GM19468 (cell line): ENCODE measurements at regions not wholly inside any gene's neighbourhood (a gene's known extent, or its start where the extent isn't known, plus 50 kb on each side); places are given as distances from the start of the nearest gene placed in this dataset.

Experiments used
- ATAC-seq: cut with Tn5 transposase; IDR thresholded peaks from one replicate; pipeline ENCODE4 v1.9.1; 2021; ENCODE audit warnings: mild to moderate bottlenecking, moderate library complexity, moderate number of reproducible peaks; ENCODE audit not compliant: unreplicated experiment; ENCODE audit errors: extremely low read depth

DNA sequence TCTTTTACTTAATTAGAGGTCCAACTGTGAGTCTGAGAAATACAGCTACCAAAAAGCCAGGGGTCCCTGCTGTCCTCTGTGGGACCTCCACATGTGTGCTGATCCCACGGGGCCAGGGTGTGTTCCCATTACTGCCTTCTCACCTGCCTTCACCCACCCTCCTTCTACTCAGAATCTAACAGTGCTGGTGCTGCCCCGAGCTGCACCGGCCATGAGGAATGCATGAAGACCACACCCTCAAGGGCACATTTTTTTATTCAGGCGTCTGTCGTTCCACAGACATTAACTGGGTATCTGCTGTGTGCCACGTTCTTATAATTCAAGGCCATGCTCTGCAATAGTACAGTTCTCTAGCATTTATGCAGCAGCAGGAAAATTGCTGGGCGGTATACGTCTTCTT lies 188.5 kb upstream of the PFKP start:
- no peak for ATAC-seq

DNA sequence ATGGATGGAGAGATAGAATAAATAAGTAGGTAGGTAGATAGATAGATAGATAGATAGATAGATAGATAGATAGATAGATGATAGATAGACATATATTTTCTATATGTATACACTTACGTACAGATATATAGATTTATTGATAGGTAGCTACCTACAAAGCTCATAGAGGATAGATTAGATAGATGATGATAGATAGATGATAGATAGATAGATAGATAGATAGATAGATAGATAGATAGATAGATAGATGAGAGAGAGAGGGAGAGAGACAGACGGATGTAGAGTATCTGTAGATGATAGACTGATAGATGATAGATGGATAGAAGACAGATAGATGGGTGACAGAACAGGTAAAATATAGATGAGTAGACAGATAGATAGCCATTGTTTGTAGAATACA lies 191.3 kb upstream of the PFKP start:
- no peak for ATAC-seq

DNA sequence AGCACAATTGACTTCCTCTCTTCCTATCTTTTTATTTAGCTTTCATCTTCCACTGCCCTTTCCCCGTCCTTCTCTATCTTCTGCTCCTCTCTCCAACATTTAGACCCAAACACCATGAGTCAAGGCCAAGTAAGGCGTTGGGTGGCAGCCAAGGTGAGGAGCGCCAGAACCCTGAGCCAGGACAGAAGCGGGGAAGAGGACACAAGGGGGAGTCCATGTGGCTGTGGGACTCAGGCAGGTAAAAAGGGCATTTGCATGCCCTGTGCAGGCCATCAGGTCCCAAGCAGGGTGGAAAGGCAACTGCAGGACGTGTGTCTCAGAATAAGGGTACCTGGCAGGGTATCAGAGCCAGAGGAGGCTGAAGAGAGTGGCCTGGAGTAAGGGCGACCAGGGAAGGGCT lies 192.4 kb upstream of the PFKP start:
- no peak for ATAC-seq

DNA sequence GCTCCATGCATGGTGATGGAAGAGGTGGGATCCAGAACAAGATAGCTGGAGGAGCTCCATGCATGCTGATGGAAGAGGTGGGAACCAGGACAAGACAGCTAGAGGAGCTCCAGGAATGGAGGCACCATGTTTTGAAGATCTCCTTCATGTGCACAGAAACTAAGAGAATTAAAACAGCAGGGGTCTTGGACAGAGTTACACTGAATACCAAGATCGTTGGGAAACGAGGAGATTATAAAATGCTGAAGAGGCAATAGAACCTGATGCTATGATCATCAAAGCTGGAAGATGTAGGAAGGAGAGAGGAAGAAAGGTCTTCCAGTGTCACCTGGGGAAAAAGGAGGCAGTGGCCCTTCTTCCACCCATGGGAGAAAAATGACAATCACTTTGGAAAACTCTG lies 193.6 kb upstream of the PFKP start:
- ATAC-seq, result no peak

DNA sequence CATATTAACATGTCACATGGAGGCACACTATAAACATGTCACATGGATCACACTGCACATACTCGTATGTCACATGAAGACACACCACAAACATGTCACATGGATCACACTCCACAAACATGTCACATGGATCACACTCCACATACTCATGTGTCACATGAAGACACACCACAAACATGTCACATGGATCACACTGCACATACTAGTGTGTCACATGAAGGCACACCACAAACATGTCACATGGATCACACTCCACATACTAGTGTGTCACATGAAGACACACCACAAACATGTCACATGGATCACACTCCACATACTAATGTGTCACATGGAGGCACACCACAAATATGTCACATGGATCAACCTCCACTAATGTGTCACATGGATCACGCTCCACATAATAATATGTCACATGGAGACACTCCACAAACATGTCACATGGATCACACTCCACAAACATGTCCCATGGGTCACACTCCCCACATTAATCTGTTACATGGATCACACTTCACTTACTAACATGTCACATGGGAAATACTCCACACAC lies 195.6 kb upstream of the PFKP start:
- no peak for ATAC-seq

DNA sequence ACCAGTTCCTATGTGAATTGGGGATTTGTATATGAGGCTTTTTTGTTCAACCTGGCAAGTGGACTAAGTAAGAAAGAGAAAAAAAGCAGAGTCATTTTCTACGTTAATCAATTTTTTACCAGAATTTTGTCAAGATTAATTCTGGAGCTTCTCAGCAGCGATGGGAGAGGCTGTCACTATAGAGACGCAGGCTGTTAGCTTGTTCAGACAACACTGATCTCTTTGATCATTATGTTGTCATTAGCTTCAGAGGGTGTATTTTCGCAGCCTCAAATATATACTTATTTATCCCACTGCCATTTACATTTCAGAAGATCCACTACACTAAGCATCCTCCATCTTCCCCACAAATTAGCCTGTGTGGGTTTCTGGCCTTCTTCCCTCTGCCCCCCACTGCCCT lies 196.7 kb upstream of the PFKP start:
- no peak for ATAC-seq

DNA sequence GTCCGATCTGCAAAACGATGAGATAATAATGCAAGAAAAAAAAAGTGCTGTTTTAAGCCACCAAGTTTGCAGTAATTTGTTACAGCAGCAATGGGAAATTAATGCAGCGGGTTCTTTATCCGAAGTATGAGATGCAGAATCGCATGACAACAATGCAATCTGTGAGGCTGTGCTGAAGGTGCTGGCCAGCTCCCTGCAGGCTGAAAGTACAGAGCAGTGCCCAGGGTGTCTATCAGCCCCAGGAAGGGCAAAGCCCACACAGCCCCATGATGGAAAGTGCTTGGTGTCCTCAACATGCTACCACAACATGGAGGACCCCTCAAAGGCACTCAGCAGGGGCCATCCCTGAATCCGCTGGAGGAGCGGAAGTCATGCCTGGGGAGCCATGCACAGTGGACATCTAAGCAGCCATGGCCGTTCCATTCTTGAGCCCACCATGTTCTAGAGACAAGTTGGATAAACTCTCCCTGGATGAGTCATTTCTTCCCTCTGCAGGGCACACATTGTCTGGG lies 199.5 kb upstream of the PFKP start:
- no peak for ATAC-seq

DNA sequence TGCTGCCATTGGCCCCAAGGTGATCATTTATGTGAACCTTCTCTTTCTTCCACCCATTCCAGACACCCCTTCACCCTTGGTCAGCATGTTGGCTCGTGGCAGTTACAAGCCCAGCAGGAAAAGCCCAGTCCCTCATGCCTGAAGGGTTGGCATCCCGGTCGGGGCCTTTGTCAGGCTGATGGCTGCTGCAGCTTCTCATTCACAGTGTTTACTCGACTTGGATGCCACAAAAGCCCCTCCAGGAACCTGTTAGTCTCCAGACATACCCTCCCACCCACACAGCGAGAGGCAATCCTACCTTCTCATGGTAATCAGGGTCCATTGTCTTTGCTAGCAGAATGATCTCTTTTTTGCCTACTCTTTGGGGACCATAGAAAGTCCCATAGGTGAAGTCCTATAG lies 200.8 kb upstream of the PFKP start:
- no peak for ATAC-seq

DNA sequence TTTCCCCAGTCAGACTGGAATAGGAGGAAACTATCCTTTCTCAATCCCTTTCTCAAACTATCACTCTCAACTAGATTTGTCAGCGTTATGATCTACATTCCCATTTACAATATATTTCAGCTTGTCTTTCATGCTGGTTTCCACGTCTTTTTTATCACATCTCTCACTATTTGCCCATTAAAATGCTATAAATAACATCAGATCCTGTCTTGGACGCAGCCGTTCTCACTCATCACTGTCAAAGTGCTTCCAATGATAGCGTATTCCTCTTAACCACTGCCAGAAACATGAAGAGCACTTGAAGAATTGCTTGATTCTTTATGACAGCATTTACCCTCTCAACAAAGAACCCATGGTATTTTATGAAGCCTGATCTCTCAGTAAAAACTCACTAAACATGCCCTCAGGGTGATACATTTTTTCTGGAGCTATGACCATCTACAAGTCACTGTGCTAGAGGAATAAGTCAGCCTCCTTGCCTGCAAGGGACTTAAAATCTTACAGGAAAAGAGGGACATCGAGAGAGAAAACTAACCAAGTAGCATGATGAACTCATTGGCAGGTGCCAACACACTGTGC lies 205.6 kb upstream of the PFKP start:
- no peak for ATAC-seq

DNA sequence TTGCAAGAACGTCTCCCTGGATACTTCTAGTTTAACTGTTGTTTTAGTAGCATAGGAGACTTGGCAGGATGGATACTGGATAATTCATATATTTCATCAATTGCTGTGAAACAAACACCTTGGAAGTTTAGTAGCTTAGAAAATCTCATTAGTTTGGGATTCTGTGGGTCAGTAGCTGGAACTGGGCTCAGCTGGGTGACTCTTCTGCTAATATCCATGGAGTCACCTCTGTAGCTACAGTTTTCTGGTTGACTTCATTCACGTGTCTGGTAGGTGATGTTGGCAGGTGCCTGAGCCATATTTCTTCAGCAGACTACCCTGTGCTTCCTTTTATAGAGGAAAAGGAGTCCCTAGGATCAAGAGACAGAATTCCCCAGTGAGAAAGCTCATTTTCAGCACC lies 208.9 kb upstream of the PFKP start:
- no peak for ATAC-seq

DNA sequence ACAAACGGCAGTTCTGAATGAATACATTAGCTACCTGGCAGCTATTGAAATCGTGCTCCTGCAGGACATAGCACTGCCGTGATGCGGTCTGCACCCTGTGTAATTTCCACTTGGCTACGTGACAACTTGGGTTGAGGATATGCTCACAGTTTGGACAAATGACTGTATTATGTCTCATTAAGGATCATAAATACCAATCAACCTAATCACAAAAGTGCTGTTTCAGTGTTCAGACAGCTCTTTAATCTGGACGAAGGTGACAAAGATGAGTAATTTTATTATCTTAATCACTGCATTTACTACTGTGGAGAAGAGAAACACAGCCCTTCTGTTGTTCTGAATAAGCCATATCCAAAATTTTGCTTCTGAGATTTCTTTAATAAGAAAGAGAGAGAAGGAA lies 210.8 kb upstream of the PFKP start:
- ATAC-seq, result no peak

DNA sequence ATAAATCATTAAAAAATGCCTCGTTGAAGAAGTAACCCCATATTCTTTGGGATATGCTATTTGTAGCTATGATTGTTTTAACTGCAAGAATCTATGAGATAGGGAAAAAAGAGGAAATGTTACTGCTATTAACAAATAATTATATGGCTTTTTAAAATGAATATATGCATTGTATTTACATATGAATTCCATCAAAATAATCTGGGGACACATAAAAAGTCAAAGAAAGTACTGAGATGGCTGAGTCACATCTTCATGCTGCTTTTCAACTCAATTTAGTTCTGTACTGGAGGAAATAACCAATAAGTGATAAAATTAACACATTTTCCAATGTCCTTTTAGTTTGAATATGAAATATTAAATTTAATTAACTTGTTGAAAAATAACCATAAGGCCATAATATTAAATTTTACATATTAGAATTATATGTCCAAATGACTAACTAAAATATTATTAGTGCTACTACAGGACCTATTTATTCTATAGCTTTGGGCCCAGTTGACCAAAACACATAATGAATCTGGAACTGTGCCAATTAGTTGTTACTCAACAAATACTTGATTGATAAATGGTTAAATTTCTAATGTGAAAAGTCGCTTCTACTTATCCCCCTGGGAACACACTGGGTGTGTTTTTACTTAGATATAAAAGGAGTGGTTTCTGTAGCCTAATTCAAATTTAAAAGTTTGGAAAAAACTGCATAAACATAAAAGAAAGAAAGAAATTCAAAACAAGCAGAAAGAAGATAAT lies 214.6 kb upstream of the PFKP start:
- no peak for ATAC-seq

DNA sequence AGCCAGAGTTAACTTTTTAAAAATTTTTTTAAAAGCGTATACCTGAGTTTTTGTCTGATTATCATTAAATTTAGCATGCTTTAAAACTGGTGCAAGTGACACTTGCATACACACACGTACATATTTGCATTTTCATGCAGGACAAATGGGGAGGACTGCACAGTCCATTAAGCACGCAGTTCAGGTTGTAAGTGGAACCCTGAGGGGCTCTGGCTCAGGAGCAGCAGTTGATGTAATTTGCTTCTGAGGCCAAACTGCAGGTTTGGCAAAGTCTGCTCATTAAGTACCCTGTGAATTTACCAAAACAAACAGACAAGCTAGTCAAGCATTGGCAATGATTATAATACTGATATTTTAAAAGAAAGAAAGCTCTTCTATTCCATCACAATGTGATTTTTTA lies 215.8 kb upstream of the PFKP start:
- ATAC-seq, result no peak

DNA sequence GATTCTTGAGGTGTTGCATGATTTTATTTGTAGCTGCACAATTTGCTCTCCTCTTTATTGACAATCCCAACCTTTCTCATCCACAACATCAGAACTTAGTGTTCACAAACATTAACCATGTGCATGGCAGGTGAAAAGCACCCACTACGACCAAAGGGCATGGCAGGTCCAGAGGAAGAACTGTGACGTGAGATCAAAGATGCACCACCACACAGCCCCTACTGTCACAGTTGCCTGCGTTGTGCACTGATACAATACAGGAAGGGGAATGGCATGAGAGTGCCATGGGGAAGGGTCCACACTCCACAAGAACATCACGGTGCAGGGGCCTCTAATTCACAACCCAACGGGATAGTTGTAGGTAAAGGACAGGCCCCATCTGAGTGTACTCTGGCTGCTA lies 217.1 kb upstream of the PFKP start:
- ATAC-seq, result no peak

DNA sequence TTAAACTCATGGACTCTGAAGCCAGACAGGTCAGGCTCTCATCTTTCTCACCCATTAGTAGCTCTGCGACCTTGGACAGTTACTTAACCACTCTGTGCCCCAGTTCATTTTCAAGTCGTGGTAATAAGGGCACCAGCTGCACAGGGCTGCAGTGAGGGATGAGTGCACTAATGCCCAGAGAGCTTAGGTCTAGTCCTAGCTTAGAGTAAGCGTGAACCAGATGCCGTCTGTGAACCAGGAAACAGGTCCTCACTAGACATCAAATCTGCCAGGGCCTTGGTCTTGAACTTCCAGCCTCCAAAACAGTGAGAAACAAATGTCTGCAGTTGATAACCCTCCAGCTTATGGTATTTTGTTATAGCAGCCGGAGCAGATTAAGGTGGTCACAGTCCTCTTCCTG lies 222.4 kb upstream of the PFKP start:
- no peak for ATAC-seq

DNA sequence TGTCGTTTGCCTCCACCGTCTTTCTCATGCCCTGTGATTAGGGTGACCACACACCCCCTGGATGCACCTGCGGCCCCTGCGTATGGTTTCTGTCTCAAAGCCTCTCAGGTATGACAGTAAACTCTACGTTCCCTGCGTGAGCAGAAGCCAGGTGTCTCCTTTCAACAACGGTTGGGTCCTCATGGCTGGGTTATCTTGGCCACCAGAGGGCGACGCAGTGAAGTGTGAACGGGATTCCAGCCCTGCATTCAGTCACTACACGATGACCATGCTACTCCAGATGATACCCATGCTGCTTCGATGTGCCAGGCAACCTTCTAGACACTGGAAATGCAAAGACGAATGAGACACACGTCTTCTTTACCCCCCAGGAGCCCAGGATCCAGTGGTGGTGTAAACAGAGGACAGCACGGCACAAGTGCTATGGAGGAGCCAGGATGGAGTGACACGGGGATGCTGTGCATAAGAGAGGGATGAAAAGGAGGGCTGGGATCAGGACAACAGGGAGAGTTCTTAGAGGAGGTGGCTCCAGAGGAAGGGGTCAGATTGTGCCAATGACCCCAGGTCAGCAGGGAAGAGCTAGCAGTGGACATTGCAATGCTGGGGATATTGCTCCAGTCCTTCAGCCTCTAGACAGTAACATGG lies 228.1 kb upstream of the PFKP start:
- no peak for ATAC-seq

DNA sequence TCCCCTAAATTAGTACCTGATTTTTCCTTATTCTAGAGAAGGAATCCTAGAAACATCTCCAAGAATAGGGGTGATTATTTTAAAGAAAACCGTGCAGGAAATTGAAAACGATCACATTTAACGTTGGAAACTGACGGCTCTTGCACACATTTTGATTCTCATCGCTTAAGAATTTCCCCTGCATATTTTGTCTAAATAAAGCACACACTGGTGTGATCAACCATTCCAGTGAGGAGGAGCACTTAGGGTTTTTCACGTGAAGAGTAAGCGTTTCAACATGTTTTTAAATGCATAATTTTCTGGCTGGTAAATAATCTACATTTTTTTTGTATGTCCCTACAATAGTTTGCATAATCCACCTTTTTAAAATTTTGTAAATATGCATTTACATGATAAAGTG lies 229.7 kb upstream of the PFKP start:
- ATAC-seq, result no peak

DNA sequence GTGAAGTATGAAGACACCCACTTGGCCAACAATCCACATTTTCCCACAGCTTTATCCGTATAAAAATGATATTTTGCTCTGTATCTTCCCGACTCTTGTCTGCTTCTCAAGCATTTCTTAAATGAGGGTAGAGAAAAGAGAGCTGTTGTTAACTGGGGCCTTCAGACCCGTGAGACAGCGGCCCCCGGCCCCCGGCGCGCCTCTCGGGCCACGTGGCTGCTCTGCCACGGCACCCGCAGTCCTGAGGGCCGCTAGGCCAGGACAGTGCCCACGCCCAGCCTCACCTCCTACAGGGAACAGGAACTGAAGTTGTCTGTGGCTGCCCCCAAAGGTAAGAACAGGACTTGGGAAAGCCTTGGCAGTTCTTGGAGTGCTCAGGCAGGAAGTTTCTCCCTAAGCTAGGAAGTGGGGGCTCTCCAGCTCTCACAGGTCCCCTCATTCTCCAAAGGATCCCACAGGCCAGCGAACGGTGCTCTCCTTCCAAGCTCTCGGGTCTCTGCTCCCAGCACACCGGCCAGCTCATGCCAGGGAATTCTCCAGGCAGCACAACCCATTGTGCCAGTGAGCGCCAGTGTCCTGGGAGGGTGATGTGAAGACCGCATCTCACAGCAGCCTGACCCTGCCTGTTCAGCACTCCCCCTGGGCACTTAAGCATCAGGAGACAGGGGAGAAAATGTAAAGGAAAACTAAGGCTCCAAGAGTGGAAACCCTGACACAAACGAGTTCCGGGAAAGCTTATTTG lies 230.3 kb upstream of the PFKP start:
- ATAC-seq, result no peak

DNA sequence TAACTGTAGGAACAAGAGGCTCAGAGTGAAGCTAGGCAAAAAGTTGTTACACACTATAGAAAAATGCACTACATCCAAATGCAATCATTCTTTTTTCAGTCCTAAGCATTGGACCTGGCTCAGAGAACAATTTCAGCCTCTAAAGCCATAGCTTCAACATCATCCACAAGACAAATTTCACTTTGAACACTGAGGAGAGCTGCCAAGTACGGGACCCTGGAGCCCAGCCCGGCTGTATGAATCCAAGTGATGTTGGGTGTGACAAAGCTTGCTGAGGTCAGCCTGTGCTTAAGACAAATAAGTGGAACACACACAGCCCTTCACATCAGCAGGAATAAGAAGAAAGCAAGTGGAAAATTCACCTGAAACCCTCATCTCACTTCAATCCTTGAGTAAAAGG lies 233.1 kb upstream of the PFKP start:
- no peak for ATAC-seq

DNA sequence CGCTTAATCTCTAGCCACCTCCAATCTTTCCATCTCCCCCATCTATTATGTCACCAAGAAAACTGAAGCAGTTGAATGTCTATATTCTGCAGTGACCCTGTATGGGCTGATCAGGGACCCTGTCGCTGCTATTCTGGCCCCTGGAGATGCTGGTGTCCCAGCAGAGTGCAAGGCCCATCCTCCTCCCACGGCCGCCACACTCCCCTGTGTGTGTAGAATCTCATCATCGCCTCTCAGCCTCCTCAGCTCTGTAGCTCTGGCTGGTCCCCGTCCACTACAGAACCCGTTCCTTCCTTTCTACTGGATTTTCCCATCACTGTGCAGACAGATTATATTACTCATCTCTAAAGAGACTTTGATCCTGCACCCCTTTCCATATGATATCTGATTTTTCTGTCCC lies 235.8 kb upstream of the PFKP start:
- no peak for ATAC-seq

DNA sequence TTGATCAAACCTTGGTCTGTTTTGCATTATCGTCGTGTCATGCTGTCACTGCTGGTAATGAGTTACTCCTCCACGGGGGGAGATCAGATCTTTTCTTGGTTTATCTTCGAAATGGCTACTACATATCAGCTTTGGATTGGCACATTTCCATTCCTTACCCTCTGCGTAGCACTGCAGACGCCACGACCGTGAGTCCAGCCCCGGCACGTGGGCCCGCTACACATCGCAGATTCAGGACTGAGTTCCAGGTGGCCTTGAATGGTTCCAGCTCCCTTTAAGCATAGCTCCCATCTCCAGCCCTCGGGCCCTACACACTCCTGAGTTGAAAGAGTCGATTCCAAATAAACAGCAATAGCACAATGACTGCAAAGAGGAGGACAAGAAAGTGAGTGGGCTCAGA lies 238.6 kb upstream of the PFKP start:
- no peak for ATAC-seq
